ENCODE measurements at regions not wholly inside any gene's neighbourhood (a gene's known extent, or its start where the extent isn't known, plus 50 kb on each side); places are given as distances from the start of the nearest gene placed in this dataset.

DNA sequence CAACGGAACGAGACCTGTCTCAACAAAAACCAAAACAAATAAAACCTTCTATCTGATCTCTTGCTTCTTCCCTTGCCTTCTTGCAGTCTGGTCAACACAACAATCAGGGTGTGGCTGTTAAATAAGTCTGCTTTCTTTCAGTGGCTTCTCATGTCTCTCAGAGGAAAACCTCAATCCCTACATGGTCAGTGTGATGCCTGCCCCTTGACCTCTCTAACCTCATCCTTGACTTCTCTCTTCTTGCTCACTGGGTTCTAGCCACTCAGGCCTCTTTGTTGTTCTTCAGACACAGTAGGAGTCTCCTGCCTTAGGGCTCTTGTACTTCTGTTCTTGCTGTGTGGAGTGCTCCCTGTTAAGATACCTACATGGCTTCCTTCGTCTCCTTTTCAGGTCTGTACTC lies 220.4 kb downstream of the SDHAF3 start:
- H3K36me3 ChIP-seq (ENCODE audit: insufficient read depth in 1 of 2, low read depth in 1 of 2), result no peaks in the 10 kb centered on the region
- 82 to 93% (median 91%) methylated on average over 3 of the region's 3 CpGs for WGBS, 3 donors
- intact Hi-C loops (cut with DNase I), result no loop called here
- no peak overlapping the region for H3K27ac ChIP-seq
- no peak for TF ChIP-seq CTCF (IDR thresholded peaks at IDR 0.05)
- no peak for DNase-seq
- H3K4me3 ChIP-seq, result no peak overlapping the region
- ATAC-seq, result no peak
- H3K9me3 ChIP-seq, result no peaks in the 10 kb centered on the region
- no peaks in the 10 kb centered on the region for H3K4me1 ChIP-seq
- H3K27me3 ChIP-seq (ENCODE audit: insufficient read depth in 3 of 3, low read length in 2 of 3), result no peaks in the 10 kb centered on the region

- intact Hi-C loops (cut with DNase I), result no loop called here
- TF ChIP-seq CTCF (IDR thresholded peaks at IDR 0.05), result no peak
- no peak overlapping the region for H3K27ac ChIP-seq
- no peaks in the 10 kb centered on the region for H3K4me1 ChIP-seq
- H3K36me3 ChIP-seq (ENCODE audit: insufficient read depth in 1 of 2, low read depth in 1 of 2), result no peaks in the 10 kb centered on the region
- no peaks in the 10 kb centered on the region for H3K27me3 ChIP-seq (ENCODE audit: insufficient read depth in 3 of 3, low read length in 2 of 3)
- WGBS, 3 donors, result 60 to 70% (median 65%) methylated on average over 3 of the region's 3 CpGs
- no peak for ATAC-seq
- no peaks in the 10 kb centered on the region for H3K9me3 ChIP-seq
- H3K4me3 ChIP-seq, result no peak overlapping the region
- no peak for DNase-seq
These were observed 225.0 kb downstream of the SDHAF3 start for GRCh38 chr7:97342512-97342911.

- TF ChIP-seq CTCF (IDR thresholded peaks at IDR 0.05), result no peak
- intact Hi-C loops (cut with DNase I), result no loop called here
- Histone ChIP-seq H3K27me3 (ENCODE audit: insufficient read depth in 3 of 3, low read length in 2 of 3) (no peaks in the 10 kb centered on the region), H3K4me1 (no peaks in the 10 kb centered on the region), H3K36me3 (ENCODE audit: insufficient read depth in 1 of 2, low read depth in 1 of 2) (no peaks in the 10 kb centered on the region), H3K27ac (no peak overlapping the region), H3K4me3 (no peak overlapping the region), H3K9me3 (no peaks in the 10 kb centered on the region)
- no peak for DNase-seq
- no peak for ATAC-seq
- 47 to 50% (median 50%) methylated on average over 2 of the region's 2 CpGs for WGBS, 3 donors
These were observed 228.9 kb downstream of the SDHAF3 start for GRCh38 chr7:97346349-97346748.

DNA sequence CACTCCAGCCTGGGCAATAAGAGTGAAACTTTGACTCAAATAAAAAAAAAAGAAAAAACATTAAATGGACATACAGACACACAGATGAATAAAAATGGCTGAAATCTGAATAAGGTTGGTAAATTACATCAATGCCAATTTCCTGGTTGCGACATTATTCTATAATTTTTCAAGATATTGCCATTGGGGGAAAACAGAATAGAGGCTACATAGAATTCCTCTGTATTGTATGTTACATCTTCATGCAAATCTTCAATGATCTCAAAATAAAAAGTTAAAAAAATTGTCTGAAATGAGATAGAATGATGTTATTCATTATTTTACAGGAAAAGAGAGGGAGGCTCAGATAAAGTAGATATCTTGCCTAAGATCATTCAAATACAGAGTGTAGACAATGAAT lies 234.0 kb downstream of the SDHAF3 start:
- Histone ChIP-seq H3K27me3 (ENCODE audit: insufficient read depth in 3 of 3, low read length in 2 of 3) (no peaks in the 10 kb centered on the region), H3K4me1 (no peaks in the 10 kb centered on the region), H3K4me3 (no peak overlapping the region), H3K9me3 (no peaks in the 10 kb centered on the region), H3K27ac (no peak overlapping the region), H3K36me3 (ENCODE audit: insufficient read depth in 1 of 2, low read depth in 1 of 2) (no peaks in the 10 kb centered on the region)
- DNase-seq (no peak), ATAC-seq (no peak)
- intact Hi-C loops (cut with DNase I), result no loop called here
- no peak for TF ChIP-seq CTCF (IDR thresholded peaks at IDR 0.05)
- WGBS, 3 donors, result 96 to 100% (median 97%) methylated on average over 1 of the region's 1 CpG

DNA sequence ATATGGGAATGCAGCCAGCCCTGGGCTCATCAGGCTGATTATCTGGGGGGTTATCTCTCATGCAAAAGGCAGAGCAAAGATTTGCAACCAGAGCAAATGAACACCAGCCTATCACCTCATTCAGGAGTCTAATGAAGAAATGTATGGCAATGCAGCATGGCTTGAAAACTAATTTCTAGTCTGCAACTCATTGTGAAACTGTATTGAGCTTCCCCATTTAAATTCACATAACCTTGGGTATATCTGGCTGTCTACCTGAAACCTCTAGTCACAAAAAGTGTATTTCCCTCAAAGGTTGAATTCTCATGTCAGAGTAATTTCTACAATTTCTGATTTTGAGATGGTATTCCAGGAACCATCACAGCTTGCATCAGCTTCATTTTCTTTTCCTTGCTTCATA lies 240.0 kb downstream of the SDHAF3 start:
- DNase-seq, result no peak
- Histone ChIP-seq H3K36me3 (ENCODE audit: insufficient read depth in 1 of 2, low read depth in 1 of 2) (no peaks in the 10 kb centered on the region), H3K27me3 (ENCODE audit: insufficient read depth in 3 of 3, low read length in 2 of 3) (no peaks in the 10 kb centered on the region), H3K27ac (no peak overlapping the region), H3K4me3 (no peak overlapping the region), H3K9me3 (no peaks in the 10 kb centered on the region), H3K4me1 (no peaks in the 10 kb centered on the region)
- ATAC-seq, result no peak
- TF ChIP-seq CTCF (IDR thresholded peaks at IDR 0.05), result no peak
- intact Hi-C loops (cut with DNase I), result no loop called here

All from psoas muscle (tissue), 7 donors.